ENCODE measurements at regions not wholly inside any gene's neighbourhood (a gene's known extent, or its start where the extent isn't known, plus 50 kb on each side); places are given as distances from the start of the nearest gene placed in this dataset.

GRCh38 chr18:45548614-45549013 lies 66.7 kb upstream of the SLC14A2 start:
- Histone ChIP-seq H3K4me3 (IDR thresholded peaks at IDR 0.05; ENCODE audit: insufficient read depth, low read depth, low read length) (no peak overlapping the region), H3K27me3 (ENCODE audit: insufficient read depth, low read depth) (no peaks in the 10 kb centered on the region), H3K9ac (no peak overlapping the region), H2AFZ (ENCODE audit: low read depth) (no peak overlapping the region), H4K20me1 (ENCODE audit: insufficient read depth) (no peaks in the 10 kb centered on the region), H3K4me1 (ENCODE audit: low read depth, poor library complexity, severe bottlenecking) (no peaks in the 10 kb centered on the region), H3K4me2 (no peak overlapping the region), H3K79me2 (ENCODE audit: insufficient read depth, low read depth) (no peaks in the 10 kb centered on the region), H3K36me3 (ENCODE audit: insufficient read depth) (no peaks in the 10 kb centered on the region), H3K27ac (no peak overlapping the region)
- TF ChIP-seq CTCF (conservative IDR thresholded peaks at IDR 0.05; ENCODE audit: low read depth, low read length), result no peak

DNA sequence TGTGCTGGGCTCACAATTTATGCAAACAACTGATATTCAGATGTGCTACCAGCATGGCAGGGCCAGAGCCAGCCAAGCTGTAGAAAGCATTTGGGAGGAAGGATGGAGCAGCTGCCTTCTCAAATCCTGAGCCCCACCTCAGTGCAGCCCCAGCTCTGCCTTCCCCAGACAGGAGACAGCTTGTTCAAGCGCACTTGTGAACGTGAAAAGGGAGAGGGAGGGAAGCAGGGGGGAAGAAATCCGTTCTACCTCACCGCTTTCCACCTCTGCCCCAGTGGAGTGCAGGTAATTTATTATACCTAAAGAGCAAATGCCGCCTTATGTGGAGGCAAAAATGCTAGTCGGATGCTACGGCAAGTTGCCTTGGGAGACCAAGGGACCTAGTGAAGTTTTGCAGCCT lies 66.0 kb upstream of the SLC14A2 start:
- Histone ChIP-seq H3K4me3 (IDR thresholded peaks at IDR 0.05; ENCODE audit: insufficient read depth, low read depth, low read length) (no peak overlapping the region), H3K79me2 (ENCODE audit: insufficient read depth, low read depth) (no peaks in the 10 kb centered on the region)

GRCh38 chr18:45551142-45551815 lies 64.0 kb upstream of the SLC14A2 start:
- H3K9ac ChIP-seq, result no peak overlapping the region
- H3K4me2 ChIP-seq, result no peak overlapping the region
- no peak overlapping the region for H3K4me3 ChIP-seq (IDR thresholded peaks at IDR 0.05; ENCODE audit: insufficient read depth, low read depth, low read length)
- no peaks in the 10 kb centered on the region for H3K79me2 ChIP-seq (ENCODE audit: insufficient read depth, low read depth)
- H2AFZ ChIP-seq (ENCODE audit: low read depth), result no peak overlapping the region
- H3K36me3 ChIP-seq (ENCODE audit: insufficient read depth), result no peaks in the 10 kb centered on the region
- no peak for TF ChIP-seq CTCF (conservative IDR thresholded peaks at IDR 0.05; ENCODE audit: low read depth, low read length)
- no peaks in the 10 kb centered on the region for H4K20me1 ChIP-seq (ENCODE audit: insufficient read depth)
- H3K27me3 ChIP-seq (ENCODE audit: insufficient read depth, low read depth), result no peaks in the 10 kb centered on the region
- H3K27ac ChIP-seq, result no peak overlapping the region
- H3K4me1 ChIP-seq (ENCODE audit: low read depth, poor library complexity, severe bottlenecking), result no peaks in the 10 kb centered on the region

More for the DNA sequence above, 66.0 kb upstream of the SLC14A2 start:
- no peak for TF ChIP-seq CTCF (conservative IDR thresholded peaks at IDR 0.05; ENCODE audit: low read depth, low read length)
- H3K27me3 ChIP-seq (ENCODE audit: insufficient read depth, low read depth), result no peaks in the 10 kb centered on the region
- no peak overlapping the region for H3K27ac ChIP-seq
- no peak overlapping the region for H2AFZ ChIP-seq (ENCODE audit: low read depth)
- H3K4me2 ChIP-seq, result no peak overlapping the region
- H4K20me1 ChIP-seq (ENCODE audit: insufficient read depth), result no peaks in the 10 kb centered on the region
- H3K36me3 ChIP-seq (ENCODE audit: insufficient read depth), result no peaks in the 10 kb centered on the region
- H3K9ac ChIP-seq, result no peak overlapping the region
- no peaks in the 10 kb centered on the region for H3K4me1 ChIP-seq (ENCODE audit: low read depth, poor library complexity, severe bottlenecking)

- H3K4me2 ChIP-seq, result no peak overlapping the region
- H3K27ac ChIP-seq, result no peak overlapping the region
- no peak for TF ChIP-seq CTCF (conservative IDR thresholded peaks at IDR 0.05; ENCODE audit: low read depth, low read length)
- no peaks in the 10 kb centered on the region for H3K4me1 ChIP-seq (ENCODE audit: low read depth, poor library complexity, severe bottlenecking)
- no peak overlapping the region for H3K4me3 ChIP-seq (IDR thresholded peaks at IDR 0.05; ENCODE audit: insufficient read depth, low read depth, low read length)
- H3K27me3 ChIP-seq (ENCODE audit: insufficient read depth, low read depth), result no peaks in the 10 kb centered on the region
- no peaks in the 10 kb centered on the region for H3K79me2 ChIP-seq (ENCODE audit: insufficient read depth, low read depth)
- H3K36me3 ChIP-seq (ENCODE audit: insufficient read depth), result no peaks in the 10 kb centered on the region
- H2AFZ ChIP-seq (ENCODE audit: low read depth), result no peak overlapping the region
- no peaks in the 10 kb centered on the region for H4K20me1 ChIP-seq (ENCODE audit: insufficient read depth)
- H3K9ac ChIP-seq, result no peak overlapping the region
Measured at GRCh38 chr18:45553723-45554388, 61.4 kb upstream of the SLC14A2 start.

Data from KMS-11 (cell line).